Calu3 (cell line): ENCODE measurements at regions not wholly inside any gene's neighbourhood (a gene's known extent, or its start where the extent isn't known, plus 50 kb on each side); places are given as distances from the start of the nearest gene placed in this dataset.

Source experiments
- BruUV-seq: library from RNA; stranded (reverse); fragments of 400-500 nt; replicated peaks from 2 replicates; lab custom pipeline; 2021; lab: Mats Ljungman, UMichigan
- CTCF ChIA-PET: fragments of 300-600 bp; sonication (Branson Sonifier 250); formaldehyde crosslinking; loops from one replicate; lab custom pipeline; 2022; ENCODE audit warnings: antibody characterized with exemption; lab: Charles Lee
- DNase-seq: peaks from one replicate; pipeline ENCODE4 v3.0.0; 2022
- H3K27ac Mint-ChIP-seq: one replicate; pipeline ENCODE4 v1.8.0; 2022; ENCODE audit warnings: mixed read lengths; ENCODE audit not compliant: unreplicated experiment
- H3K27me3 Mint-ChIP-seq: one replicate; pipeline ENCODE4 v1.8.0; 2022; ENCODE audit warnings: mixed read lengths; ENCODE audit not compliant: unreplicated experiment
- H3K36me3 Mint-ChIP-seq: one replicate; pipeline ENCODE4 v1.8.0; 2022; ENCODE audit warnings: mild to moderate bottlenecking, moderate library complexity, mixed read lengths; ENCODE audit not compliant: insufficient read depth, unreplicated experiment
- H3K4me1 Mint-ChIP-seq: one replicate; pipeline ENCODE4 v1.8.0; 2022; ENCODE audit warnings: mild to moderate bottlenecking, low read depth, mixed read lengths; ENCODE audit not compliant: unreplicated experiment
- H3K4me3 Mint-ChIP-seq: one replicate; pipeline ENCODE4 v1.8.0; 2022; ENCODE audit warnings: mild to moderate bottlenecking, low read depth, moderate library complexity, mixed read lengths; ENCODE audit not compliant: unreplicated experiment
- H3K9me3 Mint-ChIP-seq: one replicate; pipeline ENCODE4 v1.8.0; 2022; ENCODE audit warnings: low read depth, mixed read lengths; ENCODE audit not compliant: unreplicated experiment
- CTCF ChIP-seq: fragments of 200-600 bp; IDR thresholded peaks from one replicate; pipeline ENCODE4 v1.8.0; 2022; ENCODE audit warnings: antibody characterized with exemption; ENCODE audit not compliant: unreplicated experiment
- intact Hi-C: fragments of 100-400 bp; cut with micrococcal nuclease; formaldehyde crosslinking; loops from one replicate; pipeline ENCODE4 v1.10.0; 2022; ENCODE audit not compliant: unreplicated experiment

GRCh38 chr1:30545365-30545764, 178.0 kb downstream of the MATN1 start:
- no peak for DNase-seq

GRCh38 chr1:30541721-30542485, 181.5 kb downstream of the MATN1 start:
- Mint-ChIP-seq H3K27me3 (peaks cover 75% of the 10 kb centered on the region), H3K27ac (no peak overlapping the region), H3K4me3 (no peak overlapping the region), H3K4me1 (no peaks in the 10 kb centered on the region), H3K36me3 (no peaks in the 10 kb centered on the region), H3K9me3 (no peaks in the 10 kb centered on the region)
- intact Hi-C loops = no loop called here
- CTCF ChIA-PET = no interaction called here
- TF ChIP-seq CTCF = no peak
- BruUV-seq = no TSS peak
- DNase-seq = no peak

More at GRCh38 chr1:30545365-30545764, 178.0 kb downstream of the MATN1 start:
- Mint-ChIP-seq H3K4me3 (no peak overlapping the region), H3K4me1 (no peaks in the 10 kb centered on the region), H3K27me3 (peaks cover 75% of the 10 kb centered on the region), H3K27ac (no peak overlapping the region), H3K9me3 (no peaks in the 10 kb centered on the region), H3K36me3 (no peaks in the 10 kb centered on the region)
- BruUV-seq = no TSS peak
- CTCF ChIA-PET = no interaction called here
- no peak for TF ChIP-seq CTCF
- intact Hi-C loops = no loop called here

- no peak for DNase-seq
- CTCF ChIA-PET = no interaction called here
- Mint-ChIP-seq H3K27ac (no peak overlapping the region), H3K9me3 (no peaks in the 10 kb centered on the region), H3K27me3 (peaks cover 67% of the 10 kb centered on the region), H3K36me3 (no peaks in the 10 kb centered on the region), H3K4me3 (no peak overlapping the region), H3K4me1 (no peaks in the 10 kb centered on the region)
- intact Hi-C loops = no loop called here
- no TSS peak for BruUV-seq
- no peak for TF ChIP-seq CTCF
These were observed 182.7 kb downstream of the MATN1 start for GRCh38 chr1:30540611-30541192.

- no peak for DNase-seq
- no peak overlapping the region for H3K27ac Mint-ChIP-seq
- no peak overlapping the region for H3K4me3 Mint-ChIP-seq
- H3K27me3 Mint-ChIP-seq = peaks cover 67% of the 10 kb centered on the region
- no peaks in the 10 kb centered on the region for H3K9me3 Mint-ChIP-seq
- no peak for TF ChIP-seq CTCF
- CTCF ChIA-PET = no interaction called here
- no peaks in the 10 kb centered on the region for H3K4me1 Mint-ChIP-seq
- H3K36me3 Mint-ChIP-seq = no peaks in the 10 kb centered on the region
- BruUV-seq = no TSS peak
- intact Hi-C loops = no loop called here
These were observed 183.5 kb downstream of the MATN1 start for GRCh38 chr1:30539884-30540283.
